ENCODE measurements at regions not wholly inside any gene's neighbourhood (a gene's known extent, or its start where the extent isn't known, plus 50 kb on each side); places are given as distances from the start of the nearest gene placed in this dataset.

- no peak for TF ChIP-seq EZH2phosphoT487 (IDR thresholded peaks at IDR 0.05; ENCODE audit: borderline replicate concordance, low read length)
- TF ChIP-seq, protein P1, sequence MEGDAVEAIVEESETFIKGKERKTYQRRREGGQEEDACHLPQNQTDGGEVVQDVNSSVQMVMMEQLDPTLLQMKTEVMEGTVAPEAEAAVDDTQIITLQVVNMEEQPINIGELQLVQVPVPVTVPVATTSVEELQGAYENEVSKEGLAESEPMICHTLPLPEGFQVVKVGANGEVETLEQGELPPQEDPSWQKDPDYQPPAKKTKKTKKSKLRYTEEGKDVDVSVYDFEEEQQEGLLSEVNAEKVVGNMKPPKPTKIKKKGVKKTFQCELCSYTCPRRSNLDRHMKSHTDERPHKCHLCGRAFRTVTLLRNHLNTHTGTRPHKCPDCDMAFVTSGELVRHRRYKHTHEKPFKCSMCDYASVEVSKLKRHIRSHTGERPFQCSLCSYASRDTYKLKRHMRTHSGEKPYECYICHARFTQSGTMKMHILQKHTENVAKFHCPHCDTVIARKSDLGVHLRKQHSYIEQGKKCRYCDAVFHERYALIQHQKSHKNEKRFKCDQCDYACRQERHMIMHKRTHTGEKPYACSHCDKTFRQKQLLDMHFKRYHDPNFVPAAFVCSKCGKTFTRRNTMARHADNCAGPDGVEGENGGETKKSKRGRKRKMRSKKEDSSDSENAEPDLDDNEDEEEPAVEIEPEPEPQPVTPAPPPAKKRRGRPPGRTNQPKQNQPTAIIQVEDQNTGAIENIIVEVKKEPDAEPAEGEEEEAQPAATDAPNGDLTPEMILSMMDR (IDR thresholded peaks at IDR 0.05; ENCODE audit: low read depth, low read length, poor library complexity, severe bottlenecking): no peak
- Histone ChIP-seq H3F3A (ENCODE audit: control insufficient read depth, insufficient read depth) (no peaks in the 10 kb centered on the region), H3K79me2 (ENCODE audit: control insufficient read depth, low read length) (no peaks in the 10 kb centered on the region), H3K4me2 (ENCODE audit: low read length) (no peak overlapping the region), H3K27me3 (ENCODE audit: control insufficient read depth, low read length) (peaks cover 8% of the 10 kb centered on the region; the same call in 1 of the 2 replicates), H3K36me3 (ENCODE audit: control insufficient read depth, low read length) (no peaks in the 10 kb centered on the region), H4K20me1 (ENCODE audit: control insufficient read depth, insufficient read depth, low read depth, low read length) (no peaks in the 10 kb centered on the region), H3K27ac (ENCODE audit: low read depth, low read length) (no peak overlapping the region), H3K4me3 (ENCODE audit: low read length) (no peak overlapping the region), H3K9me2 (replicated peaks; ENCODE audit: control insufficient read depth, low read length) (no peaks in the 10 kb centered on the region), H3K9me3 (ENCODE audit: control insufficient read depth, insufficient read depth, low read length) (no peaks in the 10 kb centered on the region), H3K4me1 (ENCODE audit: control insufficient read depth, low read length) (peaks cover 2% of the 10 kb centered on the region)
These were observed 318.1 kb upstream of the FAM78B start for GRCh38 chr1:166484871-166485270.

- Histone ChIP-seq H3K9me3 (ENCODE audit: control insufficient read depth, insufficient read depth, low read length) (no peaks in the 10 kb centered on the region), H3K4me3 (ENCODE audit: low read length) (no peak overlapping the region), H4K20me1 (ENCODE audit: control insufficient read depth, insufficient read depth, low read depth, low read length) (no peaks in the 10 kb centered on the region), H3K36me3 (ENCODE audit: control insufficient read depth, low read length) (no peaks in the 10 kb centered on the region), H3K9me2 (replicated peaks; ENCODE audit: control insufficient read depth, low read length) (no peaks in the 10 kb centered on the region), H3K79me2 (ENCODE audit: control insufficient read depth, low read length) (no peaks in the 10 kb centered on the region), H3K4me2 (ENCODE audit: low read length) (no peak overlapping the region), H3K27ac (ENCODE audit: low read depth, low read length) (no peak overlapping the region), H3F3A (ENCODE audit: control insufficient read depth, insufficient read depth) (no peaks in the 10 kb centered on the region), H3K4me1 (ENCODE audit: control insufficient read depth, low read length) (peaks cover 7% of the 10 kb centered on the region), H3K27me3 (ENCODE audit: control insufficient read depth, low read length) (peaks cover 8% of the 10 kb centered on the region; the same call in 1 of the 2 replicates)
- TF ChIP-seq, protein P1 (IDR thresholded peaks at IDR 0.05; ENCODE audit: low read depth, low read length, poor library complexity, severe bottlenecking): no peak
- no peak for TF ChIP-seq EZH2phosphoT487 (IDR thresholded peaks at IDR 0.05; ENCODE audit: borderline replicate concordance, low read length)
These were observed 318.8 kb upstream of the FAM78B start for GRCh38 chr1:166485620-166486019.

DNA sequence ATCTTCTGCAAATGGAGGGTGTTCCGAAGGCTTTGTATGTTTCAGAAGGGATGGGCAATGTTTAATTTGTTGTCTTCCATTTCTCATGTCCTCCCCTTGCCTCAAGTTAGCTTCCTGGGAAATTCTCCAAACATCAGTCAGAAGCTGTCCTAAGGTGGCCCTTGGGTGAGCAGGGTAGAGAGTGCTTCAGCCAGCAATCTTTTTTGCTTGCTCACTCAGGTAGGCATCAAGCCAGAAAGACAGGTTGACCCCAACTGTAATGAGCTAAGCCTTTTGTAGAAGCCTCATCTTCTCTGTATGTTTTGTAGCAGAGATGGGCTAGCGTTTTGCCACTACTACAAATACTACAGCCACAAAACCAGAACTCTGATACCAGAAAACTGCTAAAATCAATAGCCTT is 321.5 kb upstream of the FAM78B start:
- no peak overlapping the region for H3K4me2 ChIP-seq (ENCODE audit: low read length)
- H3K9me3 ChIP-seq (ENCODE audit: control insufficient read depth, insufficient read depth, low read length): no peaks in the 10 kb centered on the region
- no peaks in the 10 kb centered on the region for H4K20me1 ChIP-seq (ENCODE audit: control insufficient read depth, insufficient read depth, low read depth, low read length)
- peaks cover 5% of the 10 kb centered on the region; the same call in 1 of the 2 replicates for H3K27me3 ChIP-seq (ENCODE audit: control insufficient read depth, low read length)
- no peaks in the 10 kb centered on the region for H3K79me2 ChIP-seq (ENCODE audit: control insufficient read depth, low read length)
- TF ChIP-seq EZH2phosphoT487 (IDR thresholded peaks at IDR 0.05; ENCODE audit: borderline replicate concordance, low read length): no peak
- TF ChIP-seq, protein P1 (IDR thresholded peaks at IDR 0.05; ENCODE audit: low read depth, low read length, poor library complexity, severe bottlenecking): no peak
- no peaks in the 10 kb centered on the region for H3F3A ChIP-seq (ENCODE audit: control insufficient read depth, insufficient read depth)
- no peak overlapping the region for H3K4me3 ChIP-seq (ENCODE audit: low read length)
- no peaks in the 10 kb centered on the region for H3K36me3 ChIP-seq (ENCODE audit: control insufficient read depth, low read length)
- H3K4me1 ChIP-seq (ENCODE audit: control insufficient read depth, low read length): peaks cover 7% of the 10 kb centered on the region
- no peak overlapping the region for H3K27ac ChIP-seq (ENCODE audit: low read depth, low read length)
- H3K9me2 ChIP-seq (replicated peaks; ENCODE audit: control insufficient read depth, low read length): no peaks in the 10 kb centered on the region

- H3K9me3 ChIP-seq (ENCODE audit: control insufficient read depth, insufficient read depth, low read length): no peaks in the 10 kb centered on the region
- peak overlapping the region; percentile 56; the same call in 1 of the 2 replicates for H3K4me2 ChIP-seq (ENCODE audit: low read length)
- no peaks in the 10 kb centered on the region for H3K36me3 ChIP-seq (ENCODE audit: control insufficient read depth, low read length)
- no peak overlapping the region for H3K4me3 ChIP-seq (ENCODE audit: low read length)
- no peaks in the 10 kb centered on the region for H3K79me2 ChIP-seq (ENCODE audit: control insufficient read depth, low read length)
- H3F3A ChIP-seq (ENCODE audit: control insufficient read depth, insufficient read depth): no peaks in the 10 kb centered on the region
- peaks cover 7% of the 10 kb centered on the region for H3K4me1 ChIP-seq (ENCODE audit: control insufficient read depth, low read length)
- no peak overlapping the region for H3K27ac ChIP-seq (ENCODE audit: low read depth, low read length)
- H3K9me2 ChIP-seq (replicated peaks; ENCODE audit: control insufficient read depth, low read length): no peaks in the 10 kb centered on the region
- H4K20me1 ChIP-seq (ENCODE audit: control insufficient read depth, insufficient read depth, low read depth, low read length): no peaks in the 10 kb centered on the region
- TF ChIP-seq EZH2phosphoT487 (IDR thresholded peaks at IDR 0.05; ENCODE audit: borderline replicate concordance, low read length): no peak
- TF ChIP-seq, protein P1 (IDR thresholded peaks at IDR 0.05; ENCODE audit: low read depth, low read length, poor library complexity, severe bottlenecking): no peak
- peaks cover 5% of the 10 kb centered on the region; the same call in 1 of the 2 replicates for H3K27me3 ChIP-seq (ENCODE audit: control insufficient read depth, low read length)
These were observed 322.5 kb upstream of the FAM78B start for GRCh38 chr1:166489356-166489669.
